ENCODE measurements at regions not wholly inside any gene's neighbourhood (a gene's known extent, or its start where the extent isn't known, plus 50 kb on each side); places are given as distances from the start of the nearest gene placed in this dataset.

- ChIA-PET POLR2A (no interaction called here), CTCF (interaction anchor here (0.7 kb wide), 1 partner anchor 35 kb away, joined by 3 read pairs; no protein-coding TSS in a partner anchor)
- no peak for DNase-seq (ENCODE audit: unreplicated experiment)
- Mint-ChIP-seq H3K4me1 (ENCODE audit: insufficient read depth, unreplicated experiment) (no peaks in the 10 kb centered on the region), H3K27me3 (ENCODE audit: insufficient read depth, unreplicated experiment) (no peaks in the 10 kb centered on the region), H3K36me3 (ENCODE audit: insufficient read depth, unreplicated experiment) (no peaks in the 10 kb centered on the region), H3K4me3 (ENCODE audit: unreplicated experiment) (no peak overlapping the region), H3K27ac (ENCODE audit: low read depth, unreplicated experiment) (no peak overlapping the region), H3K9me3 (ENCODE audit: unreplicated experiment) (peaks cover 34% of the 10 kb centered on the region)
- no TSS peak for BruUV-seq (replicated peaks)
- intact Hi-C loops (cut with micrococcal nuclease): no loop called here
- TF ChIP-seq, protein P1, sequence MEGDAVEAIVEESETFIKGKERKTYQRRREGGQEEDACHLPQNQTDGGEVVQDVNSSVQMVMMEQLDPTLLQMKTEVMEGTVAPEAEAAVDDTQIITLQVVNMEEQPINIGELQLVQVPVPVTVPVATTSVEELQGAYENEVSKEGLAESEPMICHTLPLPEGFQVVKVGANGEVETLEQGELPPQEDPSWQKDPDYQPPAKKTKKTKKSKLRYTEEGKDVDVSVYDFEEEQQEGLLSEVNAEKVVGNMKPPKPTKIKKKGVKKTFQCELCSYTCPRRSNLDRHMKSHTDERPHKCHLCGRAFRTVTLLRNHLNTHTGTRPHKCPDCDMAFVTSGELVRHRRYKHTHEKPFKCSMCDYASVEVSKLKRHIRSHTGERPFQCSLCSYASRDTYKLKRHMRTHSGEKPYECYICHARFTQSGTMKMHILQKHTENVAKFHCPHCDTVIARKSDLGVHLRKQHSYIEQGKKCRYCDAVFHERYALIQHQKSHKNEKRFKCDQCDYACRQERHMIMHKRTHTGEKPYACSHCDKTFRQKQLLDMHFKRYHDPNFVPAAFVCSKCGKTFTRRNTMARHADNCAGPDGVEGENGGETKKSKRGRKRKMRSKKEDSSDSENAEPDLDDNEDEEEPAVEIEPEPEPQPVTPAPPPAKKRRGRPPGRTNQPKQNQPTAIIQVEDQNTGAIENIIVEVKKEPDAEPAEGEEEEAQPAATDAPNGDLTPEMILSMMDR (IDR thresholded peaks at IDR 0.05; ENCODE audit: unreplicated experiment): no peak
Observed at GRCh38 chr19:28914173-28914572, 298.8 kb downstream of the UQCRFS1 start.

GRCh38 chr19:28913626-28914025, 299.3 kb downstream of the UQCRFS1 start:
- ChIA-PET CTCF (no interaction called here), POLR2A (no interaction called here)
- intact Hi-C loops (cut with micrococcal nuclease): no loop called here
- no peak for DNase-seq (ENCODE audit: unreplicated experiment)
- H3K36me3 Mint-ChIP-seq (ENCODE audit: insufficient read depth, unreplicated experiment): no peaks in the 10 kb centered on the region
- no peaks in the 10 kb centered on the region for H3K4me1 Mint-ChIP-seq (ENCODE audit: insufficient read depth, unreplicated experiment)
- H3K9me3 Mint-ChIP-seq (ENCODE audit: unreplicated experiment): peaks cover 35% of the 10 kb centered on the region
- BruUV-seq (replicated peaks): no TSS peak
- no peak overlapping the region for H3K4me3 Mint-ChIP-seq (ENCODE audit: unreplicated experiment)
- no peaks in the 10 kb centered on the region for H3K27me3 Mint-ChIP-seq (ENCODE audit: insufficient read depth, unreplicated experiment)
- TF ChIP-seq, protein P1 (IDR thresholded peaks at IDR 0.05; ENCODE audit: unreplicated experiment): no peak
- H3K27ac Mint-ChIP-seq (ENCODE audit: low read depth, unreplicated experiment): no peak overlapping the region

- H3K27ac Mint-ChIP-seq (ENCODE audit: low read depth, unreplicated experiment): no peak overlapping the region
- no peaks in the 10 kb centered on the region for H3K36me3 Mint-ChIP-seq (ENCODE audit: insufficient read depth, unreplicated experiment)
- TF ChIP-seq, protein P1 (IDR thresholded peaks at IDR 0.05; ENCODE audit: unreplicated experiment): no peak
- POLR2A ChIA-PET: no interaction called here
- BruUV-seq (replicated peaks): no TSS peak
- no peaks in the 10 kb centered on the region for H3K4me1 Mint-ChIP-seq (ENCODE audit: insufficient read depth, unreplicated experiment)
- CTCF ChIA-PET: interaction anchor here (1.0 kb wide), 1 partner anchor 36 kb away, joined by 4 read pairs; no protein-coding TSS in a partner anchor
- intact Hi-C loops (cut with micrococcal nuclease): no loop called here
- no peak overlapping the region for H3K4me3 Mint-ChIP-seq (ENCODE audit: unreplicated experiment)
- peaks cover 32% of the 10 kb centered on the region for H3K9me3 Mint-ChIP-seq (ENCODE audit: unreplicated experiment)
- DNase-seq (ENCODE audit: unreplicated experiment): no peak
- no peaks in the 10 kb centered on the region for H3K27me3 Mint-ChIP-seq (ENCODE audit: insufficient read depth, unreplicated experiment)
Observed at GRCh38 chr19:28908941-28909340, 304.0 kb downstream of the UQCRFS1 start.

DNA sequence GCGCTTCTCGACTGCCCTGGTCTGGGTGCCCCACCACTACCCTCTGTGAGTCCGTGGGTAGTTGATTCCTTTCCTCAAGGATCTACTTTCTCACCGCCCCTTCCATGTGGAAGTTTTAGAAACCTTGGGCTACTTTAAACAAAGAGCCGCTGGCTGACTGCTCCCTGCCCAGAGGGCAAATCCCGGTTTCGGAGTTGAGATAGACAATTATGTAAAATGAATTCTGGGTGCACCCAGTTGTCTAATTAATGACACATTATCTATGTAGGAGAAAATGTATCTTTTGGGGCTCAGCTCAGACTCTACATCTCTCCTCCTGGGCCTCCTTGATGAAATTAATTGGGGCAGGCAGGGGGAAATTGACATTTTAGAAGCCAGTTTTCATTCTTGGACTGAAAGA, 305.4 kb downstream of the UQCRFS1 start:
- DNase-seq (ENCODE audit: unreplicated experiment): no peak
- ChIA-PET CTCF (no interaction called here), POLR2A (no interaction called here)
- Mint-ChIP-seq H3K27ac (ENCODE audit: low read depth, unreplicated experiment) (no peak overlapping the region), H3K36me3 (ENCODE audit: insufficient read depth, unreplicated experiment) (no peaks in the 10 kb centered on the region), H3K9me3 (ENCODE audit: unreplicated experiment) (peaks cover 43% of the 10 kb centered on the region), H3K27me3 (ENCODE audit: insufficient read depth, unreplicated experiment) (no peaks in the 10 kb centered on the region), H3K4me3 (ENCODE audit: unreplicated experiment) (no peak overlapping the region), H3K4me1 (ENCODE audit: insufficient read depth, unreplicated experiment) (no peaks in the 10 kb centered on the region)
- TF ChIP-seq, protein P1 (IDR thresholded peaks at IDR 0.05; ENCODE audit: unreplicated experiment): no peak
- BruUV-seq (replicated peaks): no TSS peak
- intact Hi-C loops (cut with micrococcal nuclease): no loop called here
